Transverse colon (tissue), 4 donors: ENCODE measurements at regions not wholly inside any gene's neighbourhood (a gene's known extent, or its start where the extent isn't known, plus 50 kb on each side); places are given as distances from the start of the nearest gene placed in this dataset.

Experiments
- EP300 ChIP-seq: sonication (generic); formaldehyde crosslinking; IDR thresholded peaks from one replicate; pipeline ENCODE4 v1.6.1; 2017; ENCODE audit warnings: antibody characterized with exemption, low read depth
- POLR2A ChIP-seq: fragments of 450-650 bp; IDR thresholded peaks from one replicate; pipeline ENCODE4 v1.6.1; 2016; ENCODE audit warnings: antibody characterized with exemption, mild to moderate bottlenecking, moderate library complexity
- POLR2AphosphoS5 ChIP-seq, 3 donors: sonication (generic); formaldehyde crosslinking; IDR thresholded peaks; one replicate each; pipeline ENCODE4 v1.6.1; 2016; ENCODE audit warnings: antibody characterized with exemption in 3 of 3
- TF ChIP-seq, protein P1 (sequence below), 5 experiments: fragments of 200-600 bp in 3 of 5; fragments of 450-650 bp in 2 of 5; sonication (generic) in 3 of 5; IDR thresholded peaks; 1 replicate in 2 of 5; 2 replicates in 3 of 5; pipeline ENCODE4 v1.5.1; 2016 to 2017; ENCODE audit warnings: antibody characterized with exemption in 5 of 5, inconsistent platforms in 3 of 5, mild to moderate bottlenecking in 2 of 5, moderate library complexity in 1 of 5

DNA sequence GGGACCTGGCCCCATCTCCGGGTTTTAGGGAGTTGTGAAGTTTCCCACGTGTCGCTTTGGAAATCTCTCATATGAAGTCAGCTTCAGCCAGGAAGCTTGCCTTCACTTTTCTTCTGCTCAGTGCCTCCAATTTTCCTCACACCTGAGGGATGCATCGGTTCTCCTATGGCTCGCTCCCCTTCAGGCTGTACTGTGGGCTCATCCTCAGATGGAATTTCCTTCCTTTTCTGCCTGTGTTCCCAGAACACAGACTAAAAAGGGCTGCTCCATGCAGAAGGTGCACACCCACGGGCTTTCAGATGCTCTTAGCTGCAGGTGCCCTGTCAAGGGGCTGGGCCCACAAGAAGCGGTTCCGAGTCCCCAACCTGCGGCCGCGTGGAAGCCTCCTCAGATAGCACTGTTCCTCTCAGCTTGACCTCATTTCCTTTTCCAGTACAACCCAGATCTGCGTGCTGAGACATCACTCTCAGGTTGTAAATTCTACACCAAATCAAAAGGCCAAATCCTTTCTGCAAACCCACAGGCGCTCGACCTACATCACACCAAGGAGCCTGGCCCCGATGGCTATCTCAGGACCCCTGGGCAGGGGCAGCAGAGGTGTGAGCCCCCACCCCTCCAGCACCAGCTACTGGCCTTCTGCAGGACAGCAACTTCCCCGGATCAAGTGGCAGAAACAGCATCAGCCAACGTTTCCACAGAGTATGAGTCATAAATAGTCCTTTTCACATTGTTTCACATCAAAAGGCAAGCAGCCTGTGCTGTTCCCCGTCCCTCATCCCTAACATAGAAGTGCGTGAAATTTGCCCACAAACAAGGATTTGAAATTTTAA lies 275.9 kb downstream of the ZNF536 start:
- TF ChIP-seq, protein P1, sequence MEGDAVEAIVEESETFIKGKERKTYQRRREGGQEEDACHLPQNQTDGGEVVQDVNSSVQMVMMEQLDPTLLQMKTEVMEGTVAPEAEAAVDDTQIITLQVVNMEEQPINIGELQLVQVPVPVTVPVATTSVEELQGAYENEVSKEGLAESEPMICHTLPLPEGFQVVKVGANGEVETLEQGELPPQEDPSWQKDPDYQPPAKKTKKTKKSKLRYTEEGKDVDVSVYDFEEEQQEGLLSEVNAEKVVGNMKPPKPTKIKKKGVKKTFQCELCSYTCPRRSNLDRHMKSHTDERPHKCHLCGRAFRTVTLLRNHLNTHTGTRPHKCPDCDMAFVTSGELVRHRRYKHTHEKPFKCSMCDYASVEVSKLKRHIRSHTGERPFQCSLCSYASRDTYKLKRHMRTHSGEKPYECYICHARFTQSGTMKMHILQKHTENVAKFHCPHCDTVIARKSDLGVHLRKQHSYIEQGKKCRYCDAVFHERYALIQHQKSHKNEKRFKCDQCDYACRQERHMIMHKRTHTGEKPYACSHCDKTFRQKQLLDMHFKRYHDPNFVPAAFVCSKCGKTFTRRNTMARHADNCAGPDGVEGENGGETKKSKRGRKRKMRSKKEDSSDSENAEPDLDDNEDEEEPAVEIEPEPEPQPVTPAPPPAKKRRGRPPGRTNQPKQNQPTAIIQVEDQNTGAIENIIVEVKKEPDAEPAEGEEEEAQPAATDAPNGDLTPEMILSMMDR (IDR thresholded peaks at IDR 0.05) = no peak
- TF ChIP-seq POLR2AphosphoS5 (IDR thresholded peaks at IDR 0.05) (no peak), EP300 (no peak), POLR2A (no peak)
